H1 (cell line): ENCODE measurements at regions not wholly inside any gene's neighbourhood (a gene's known extent, or its start where the extent isn't known, plus 50 kb on each side); places are given as distances from the start of the nearest gene placed in this dataset.

Experiments
- CBX5 ChIP-seq: fragments of 300-800, 300-1000 bp; sonication (generic); IDR thresholded peaks from 2 replicates; pipeline ENCODE4 v1.7.1; 2016; ENCODE audit warnings: antibody characterized with exemption, low read length, low read depth
- RAD21 ChIP-seq, 2 experiments: IDR thresholded peaks in 1 of 2; conservative IDR thresholded peaks in 1 of 2; 2 replicates each; pipeline ENCODE4 v1.6.1; 2011; ENCODE audit warnings: low read depth in 2 of 2, low read length in 2 of 2, improper control_type of control experiment in 1 of 2, inconsistent platforms in 1 of 2, mild to moderate bottlenecking in 1 of 2, moderate library complexity in 1 of 2
- RBBP5 ChIP-seq: IDR thresholded peaks from 2 replicates; pipeline ENCODE4 v1.7.1; 2012; ENCODE audit warnings: low read depth, mild to moderate bottlenecking, inconsistent platforms, low read length, moderate library complexity, borderline replicate concordance
- SP1 ChIP-seq: IDR thresholded peaks from 2 replicates; pipeline ENCODE4 v1.6.1; 2011; ENCODE audit warnings: low read depth, low read length
- TAF7 ChIP-seq: optimal IDR thresholded peaks from 2 replicates; pipeline ENCODE3; 2011; ENCODE audit warnings: low read depth, mild to moderate bottlenecking, inconsistent platforms, low read length, moderate library complexity, borderline replicate concordance
- TCF12 ChIP-seq: IDR thresholded peaks from 2 replicates; pipeline ENCODE4 v1.6.1; 2011; ENCODE audit warnings: low read depth, mild to moderate bottlenecking, low read length

DNA sequence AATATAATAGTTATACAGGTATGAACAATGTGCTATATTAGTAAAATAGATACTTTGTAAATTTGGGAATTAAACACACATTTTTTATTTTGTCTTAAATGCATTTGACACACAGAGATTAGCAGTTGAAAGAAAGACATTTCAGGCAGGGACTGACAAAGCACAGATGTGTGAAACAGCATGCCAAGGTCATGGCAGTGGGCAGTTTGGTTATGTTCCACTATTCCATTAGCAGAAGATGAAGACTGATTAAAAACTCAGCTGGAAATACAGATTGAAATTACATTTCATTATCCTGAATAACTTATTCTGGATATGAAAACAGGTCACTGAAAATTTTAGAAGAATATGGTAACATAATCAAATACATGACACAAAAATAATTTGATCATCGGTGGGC lies 669.8 kb upstream of the LRFN5 start (continued):
- TF ChIP-seq TCF12 (no peak), TAF7 (no peak), SP1 (no peak), RBBP5 (no peak), CBX5 (no peak), RAD21 (IDR thresholded peaks at IDR 0.05 in 1 of 2, conservative IDR thresholded peaks at IDR 0.05 in 1 of 2; ENCODE audit: low read depth in 2 of 2, low read length in 2 of 2) (no peak)
